WTC11 (cell line): ENCODE measurements at regions not wholly inside any gene's neighbourhood (a gene's known extent, or its start where the extent isn't known, plus 50 kb on each side); places are given as distances from the start of the nearest gene placed in this dataset.

ENCODE experiments used
- ATAC-seq: fragments of 200-7000 bp; cut with Tn5 transposase; 2 replicates; pipeline ENCODE4 v1.10.0; 2021; ENCODE audit warnings: mild to moderate bottlenecking, moderate library complexity
- CTCF ChIA-PET: fragments of 300-600 bp; sonication (Branson Sonifier 250); formaldehyde crosslinking; loops from one replicate; lab custom pipeline; 2021; ENCODE audit warnings: antibody characterized with exemption; lab: Charles Lee
- POLR2A ChIA-PET: fragments of 350-600 bp; sonication (Branson Sonifier 250); formaldehyde crosslinking; loops from one replicate; lab custom pipeline; 2021; ENCODE audit warnings: antibody characterized with exemption; lab: Charles Lee
- DNase-seq: peaks from one replicate; pipeline ENCODE4 v3.0.0; 2021; ENCODE audit warnings: low spot score
- H3K27ac Mint-ChIP-seq: 2 replicates; pipeline ENCODE4 v1.8.0; 2021; ENCODE audit warnings: mixed read lengths
- H3K27me3 Mint-ChIP-seq: 2 replicates; pipeline ENCODE4 v1.8.0; 2021; ENCODE audit warnings: low read depth, mild to moderate bottlenecking, moderate library complexity, mixed read lengths
- H3K36me3 Mint-ChIP-seq: 2 replicates; pipeline ENCODE4 v1.8.0; 2021; ENCODE audit warnings: mixed read lengths
- H3K4me1 Mint-ChIP-seq: 2 replicates; pipeline ENCODE4 v1.8.0; 2022; ENCODE audit warnings: mixed read lengths
- H3K4me3 Mint-ChIP-seq: 2 replicates; pipeline ENCODE4 v1.8.0; 2021; ENCODE audit warnings: mild to moderate bottlenecking, moderate library complexity, mixed read lengths
- H3K9me3 Mint-ChIP-seq: 2 replicates; pipeline ENCODE4 v1.8.0; 2021; ENCODE audit warnings: mixed read lengths
- ATF3 ChIP-seq: sonication (generic); formaldehyde crosslinking; conservative IDR thresholded peaks from 2 replicates; pipeline ENCODE4 v1.8.1; 2022; ENCODE audit warnings: mild to moderate bottlenecking, missing genetic modification reagents
- ATF6 ChIP-seq: sonication (generic); formaldehyde crosslinking; IDR thresholded peaks from 2 replicates; pipeline ENCODE4 v1.8.1; 2023; ENCODE audit warnings: mild to moderate bottlenecking, missing genetic modification reagents
- CREB1 ChIP-seq: sonication (generic); formaldehyde crosslinking; IDR thresholded peaks from 2 replicates; pipeline ENCODE4 v1.8.0; 2023; ENCODE audit warnings: mild to moderate bottlenecking, missing genetic modification reagents
- E2F4 ChIP-seq: sonication (generic); formaldehyde crosslinking; IDR thresholded peaks from 2 replicates; pipeline ENCODE4 v1.8.1; 2022; ENCODE audit warnings: low read depth, mild to moderate bottlenecking, moderate library complexity, missing genetic modification reagents, borderline replicate concordance
- EMX1 ChIP-seq: fragments of 250-450 bp; sonication (Bioruptor Pico); IDR thresholded peaks from 2 replicates; pipeline ENCODE4 v1.8.0; 2021; ENCODE audit warnings: mild to moderate bottlenecking
- ETV6 ChIP-seq: sonication (generic); formaldehyde crosslinking; IDR thresholded peaks from 2 replicates; pipeline ENCODE4 v1.8.1; 2022; ENCODE audit warnings: mild to moderate bottlenecking, missing genetic modification reagents
- FOXK1 ChIP-seq: sonication (generic); formaldehyde crosslinking; IDR thresholded peaks from 2 replicates; pipeline ENCODE4 v1.8.0; 2022; ENCODE audit warnings: mild to moderate bottlenecking, moderate library complexity, missing genetic modification reagents
- GTF2I ChIP-seq: fragments of 250-450 bp; sonication (Bioruptor Pico); conservative IDR thresholded peaks from 2 replicates; pipeline ENCODE4 v1.4.0; 2021; ENCODE audit warnings: mild to moderate bottlenecking
- HMGA2 ChIP-seq: fragments of 250-450 bp; sonication (Bioruptor Pico); IDR thresholded peaks from 2 replicates; pipeline ENCODE4 v1.4.0; 2021; ENCODE audit warnings: mild to moderate bottlenecking, moderate library complexity
- JAZF1 ChIP-seq: fragments of 250-450 bp; sonication (Bioruptor Pico); IDR thresholded peaks from 2 replicates; pipeline ENCODE4 v1.9.0; 2021; ENCODE audit warnings: moderate library complexity, mild to moderate bottlenecking, inconsistent platforms
- JUN ChIP-seq: sonication (generic); formaldehyde crosslinking; IDR thresholded peaks from 2 replicates; pipeline ENCODE4 v1.8.0; 2023; ENCODE audit warnings: mild to moderate bottlenecking, missing genetic modification reagents
- NFE2L1 ChIP-seq: sonication (generic); formaldehyde crosslinking; IDR thresholded peaks from 2 replicates; pipeline ENCODE4 v1.8.1; 2023; ENCODE audit warnings: missing genetic modification reagents
- NFYB ChIP-seq: sonication (generic); formaldehyde crosslinking; conservative IDR thresholded peaks from 2 replicates; pipeline ENCODE4 v1.8.0; 2022; ENCODE audit warnings: low read depth, missing genetic modification reagents
- PRRX2 ChIP-seq: fragments of 250-450 bp; sonication (Bioruptor Pico); IDR thresholded peaks from 2 replicates; pipeline ENCODE4 v1.8.0; 2021; ENCODE audit warnings: mild to moderate bottlenecking
- SMAD4 ChIP-seq: sonication (generic); formaldehyde crosslinking; IDR thresholded peaks from 2 replicates; pipeline ENCODE4 v1.8.0; 2022; ENCODE audit warnings: mild to moderate bottlenecking, missing genetic modification reagents
- SP1 ChIP-seq: sonication (generic); formaldehyde crosslinking; conservative IDR thresholded peaks from 2 replicates; pipeline ENCODE4 v1.8.1; 2022; ENCODE audit warnings: missing genetic modification reagents
- TP53 ChIP-seq: sonication (generic); formaldehyde crosslinking; IDR thresholded peaks from 2 replicates; pipeline ENCODE4 v1.8.1; 2023; ENCODE audit warnings: mild to moderate bottlenecking, missing genetic modification reagents
- USF1 ChIP-seq: sonication (generic); formaldehyde crosslinking; IDR thresholded peaks from 2 replicates; pipeline ENCODE4 v1.8.0; 2022; ENCODE audit warnings: mild to moderate bottlenecking, missing genetic modification reagents
- ZNF121 ChIP-seq: sonication (generic); formaldehyde crosslinking; IDR thresholded peaks from 2 replicates; pipeline ENCODE4 v1.8.0; 2023; ENCODE audit warnings: missing genetic modification reagents
- ZNF219 ChIP-seq: sonication (generic); formaldehyde crosslinking; IDR thresholded peaks from 2 replicates; pipeline ENCODE4 v1.8.0; 2023; ENCODE audit warnings: missing genetic modification reagents, mild to moderate bottlenecking, borderline replicate concordance
- ZNF232 ChIP-seq: sonication (generic); formaldehyde crosslinking; IDR thresholded peaks from 2 replicates; pipeline ENCODE4 v1.8.0; 2022; ENCODE audit warnings: mild to moderate bottlenecking, missing genetic modification reagents
- ZNF263 ChIP-seq: sonication (generic); formaldehyde crosslinking; IDR thresholded peaks from 2 replicates; pipeline ENCODE4 v1.8.1; 2022; ENCODE audit warnings: low read depth, mild to moderate bottlenecking, moderate library complexity, missing genetic modification reagents
- ZNF281 ChIP-seq: sonication (generic); formaldehyde crosslinking; IDR thresholded peaks from 2 replicates; pipeline ENCODE4 v1.8.0; 2023; ENCODE audit warnings: mild to moderate bottlenecking, missing genetic modification reagents
- ZNF423 ChIP-seq: fragments of 250-450 bp; sonication (Bioruptor Pico); IDR thresholded peaks from 2 replicates; pipeline ENCODE4 v2.1.2; 2022; ENCODE audit warnings: mild to moderate bottlenecking, moderate library complexity
- ZNF512 ChIP-seq: sonication (generic); formaldehyde crosslinking; IDR thresholded peaks from 2 replicates; pipeline ENCODE4 v1.8.1; 2022; ENCODE audit warnings: missing genetic modification reagents, borderline replicate concordance
- ZNF671 ChIP-seq: fragments of 250-450 bp; sonication (Bioruptor Pico); IDR thresholded peaks from 2 replicates; pipeline ENCODE4 v1.8.0; 2021; ENCODE audit warnings: mild to moderate bottlenecking

- TF ChIP-seq ZNF512 (CRISPR knock-in tag): no peak
- no peak for TF ChIP-seq PRRX2 (CRISPR knock-in tag)
These were observed 180.9 kb upstream of the TWIST2 start (continued) for GRCh38 chr2:238667008-238667407.

- H3K4me3 Mint-ChIP-seq: no peak overlapping the region
- ChIA-PET POLR2A (no interaction called here), CTCF (no interaction called here)
- ATAC-seq (no peak), DNase-seq (no peak)
- peaks cover 51% of the 10 kb centered on the region for H3K9me3 Mint-ChIP-seq
- no peaks in the 10 kb centered on the region for H3K4me1 Mint-ChIP-seq
- TF ChIP-seq FOXK1 (no peak), USF1 (no peak), ZNF263 (CRISPR knock-in tag) (no peak), ZNF232 (CRISPR knock-in tag) (no peak), ZNF423 (CRISPR knock-in tag) (no peak), ATF3 (no peak), NFYB (CRISPR knock-in tag) (no peak)
- H3K27ac Mint-ChIP-seq: no peak overlapping the region
- H3K27me3 Mint-ChIP-seq: peaks cover 10% of the 10 kb centered on the region
- no peaks in the 10 kb centered on the region; the same call in 1 of the 2 replicates for H3K36me3 Mint-ChIP-seq
These were observed 180.2 kb upstream of the TWIST2 start for GRCh38 chr2:238667639-238668038.

GRCh38 chr2:238668426-238668825 lies 179.5 kb upstream of the TWIST2 start:
- ChIA-PET POLR2A (no interaction called here), CTCF (no interaction called here)
- DNase-seq (no peak), ATAC-seq (no peak)
- Mint-ChIP-seq H3K4me1 (no peaks in the 10 kb centered on the region), H3K9me3 (peaks cover 46% of the 10 kb centered on the region), H3K27me3 (peaks cover 10% of the 10 kb centered on the region), H3K4me3 (no peak overlapping the region), H3K36me3 (no peaks in the 10 kb centered on the region), H3K27ac (no peak overlapping the region)
- TF ChIP-seq ATF6 (CRISPR knock-in tag) (no peak), NFE2L1 (no peak), GTF2I (CRISPR knock-in tag) (no peak), ZNF281 (no peak), ZNF121 (CRISPR knock-in tag) (no peak), ZNF232 (CRISPR knock-in tag) (no peak), TP53 (CRISPR knock-in tag) (no peak), ZNF219 (CRISPR knock-in tag) (no peak), HMGA2 (CRISPR knock-in tag) (no peak), SMAD4 (no peak), ETV6 (CRISPR knock-in tag) (no peak), CREB1 (CRISPR knock-in tag) (no peak), JAZF1 (no peak), ZNF263 (CRISPR knock-in tag) (no peak), JUN (CRISPR knock-in tag) (no peak), ZNF671 (CRISPR knock-in tag) (no peak), EMX1 (no peak), E2F4 (no peak), SP1 (CRISPR knock-in tag) (no peak)
